SJSA1 (cell line): ENCODE measurements at regions not wholly inside any gene's neighbourhood (a gene's known extent, or its start where the extent isn't known, plus 50 kb on each side); places are given as distances from the start of the nearest gene placed in this dataset.
"Not testable (repeated sequence)": the region's sequence is repeated elsewhere in the genome, so short reads cannot be mapped to it uniquely, and the experiment has no call there.

ENCODE experiments used
- DNase-seq, 2 experiments: peaks; one replicate each; pipeline ENCODE4 v3.0.0-alpha.2; 2015 to 2020; ENCODE audit warnings: low spot score in 2 of 2, low read depth in 1 of 2
- H3K27ac ChIP-seq: fragments of 250-450 bp; sonication (Bioruptor Pico); 2 replicates; pipeline ENCODE4 v1.5.1; 2020; ENCODE audit warnings: mild to moderate bottlenecking, moderate library complexity
- H3K27me3 ChIP-seq: fragments of 250-450 bp; sonication (Bioruptor Pico); replicated peaks from 2 replicates; pipeline ENCODE4 v1.5.1; 2020; ENCODE audit warnings: mild to moderate bottlenecking, moderate library complexity
- H3K36me3 ChIP-seq: fragments of 250-450 bp; sonication (Bioruptor Pico); 2 replicates; pipeline ENCODE4 v1.5.1; 2020; ENCODE audit warnings: mild to moderate bottlenecking
- H3K4me1 ChIP-seq: fragments of 250-450 bp; sonication (Bioruptor Pico); replicated peaks from 2 replicates; pipeline ENCODE4 v1.6.1; 2021; ENCODE audit warnings: mild to moderate bottlenecking
- H3K4me3 ChIP-seq: fragments of 250-450 bp; sonication (Bioruptor Pico); 2 replicates; pipeline ENCODE4 v1.5.1; 2020; ENCODE audit warnings: mild to moderate bottlenecking
- H3K9me3 ChIP-seq: fragments of 250-450 bp; sonication (Bioruptor Pico); replicated peaks from 2 replicates; pipeline ENCODE4 v1.5.1; 2020; ENCODE audit warnings: mild to moderate bottlenecking

GRCh38 chr2:118380915-118381653 is 292.8 kb downstream of the INSIG2 start:
- no peaks in the 10 kb centered on the region for H3K9me3 ChIP-seq
- H3K4me1 ChIP-seq = no peaks in the 10 kb centered on the region
- DNase-seq = no peak
- no peak overlapping the region for H3K27ac ChIP-seq
- no peaks in the 10 kb centered on the region for H3K27me3 ChIP-seq
- no peak overlapping the region for H3K4me3 ChIP-seq
- no peaks in the 10 kb centered on the region for H3K36me3 ChIP-seq

- H3K4me3 ChIP-seq = no peak overlapping the region
- H3K27ac ChIP-seq = no peak overlapping the region
- H3K9me3 ChIP-seq = no peaks in the 10 kb centered on the region
Observed at GRCh38 chr2:118375907-118376485, 287.7 kb downstream of the INSIG2 start.

GRCh38 chr2:118374974-118375755 is 286.9 kb downstream of the INSIG2 start:
- Histone ChIP-seq H3K27ac (no peak overlapping the region), H3K27me3 (no peaks in the 10 kb centered on the region), H3K36me3 (no peaks in the 10 kb centered on the region), H3K4me3 (no peak overlapping the region), H3K4me1 (no peaks in the 10 kb centered on the region), H3K9me3 (no peaks in the 10 kb centered on the region)
- no peak for DNase-seq

More at GRCh38 chr2:118375907-118376485, 287.7 kb downstream of the INSIG2 start:
- Histone ChIP-seq H3K4me1 (no peaks in the 10 kb centered on the region), H3K36me3 (no peaks in the 10 kb centered on the region), H3K27me3 (no peaks in the 10 kb centered on the region)
- DNase-seq = no peak

DNA sequence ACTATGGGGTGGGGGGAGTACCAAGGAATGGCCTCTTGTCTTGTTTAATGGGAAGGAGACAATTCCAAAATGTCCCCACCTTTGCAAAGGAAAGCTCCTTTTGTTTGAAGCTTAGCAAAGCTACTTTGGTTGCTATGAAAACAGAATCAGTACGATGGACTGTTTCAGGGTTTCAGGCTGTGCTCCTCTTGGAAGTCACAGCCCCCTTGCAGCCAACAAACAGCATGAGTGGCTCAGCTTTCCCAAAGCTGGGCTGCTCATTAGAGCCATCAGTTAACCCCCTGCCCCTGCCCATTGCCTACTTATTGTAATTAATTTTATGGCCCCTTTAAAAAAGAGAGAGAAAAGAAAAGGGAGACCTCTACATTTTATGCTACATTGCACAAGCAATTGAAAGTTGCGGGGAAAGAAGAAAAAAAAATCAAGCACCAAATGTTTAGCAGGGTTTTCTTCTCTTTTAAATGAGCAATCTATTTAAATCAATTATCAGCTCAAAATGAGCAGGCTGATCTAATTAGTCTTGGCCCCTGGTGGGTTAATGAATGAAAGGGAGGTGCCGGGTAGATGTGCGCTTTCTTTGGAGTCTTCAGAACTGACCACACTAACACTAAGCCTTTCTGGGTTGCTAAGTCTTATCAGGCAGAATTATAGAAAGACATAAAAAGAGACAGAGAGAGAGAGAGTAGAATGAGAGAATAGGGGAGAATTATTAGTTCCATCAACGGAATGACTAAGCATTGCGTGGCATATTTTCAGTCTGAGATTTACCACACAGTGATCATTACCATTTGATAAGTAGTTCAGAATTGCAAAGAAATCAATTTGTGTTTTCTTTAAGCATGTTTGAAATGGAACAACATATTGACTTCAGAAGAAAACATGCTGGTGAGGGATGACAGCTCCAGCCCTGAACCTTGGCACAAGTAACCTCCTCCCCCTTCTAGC is 284.9 kb downstream of the INSIG2 start:
- Histone ChIP-seq H3K36me3 (no peaks in the 10 kb centered on the region), H3K9me3 (no peaks in the 10 kb centered on the region)
- no peak for DNase-seq

GRCh38 chr2:118371515-118371914 is 283.2 kb downstream of the INSIG2 start:
- Histone ChIP-seq H3K4me1 (no peaks in the 10 kb centered on the region), H3K27ac (no peak overlapping the region), H3K36me3 (no peaks in the 10 kb centered on the region), H3K9me3 (no peaks in the 10 kb centered on the region), H3K27me3 (no peaks in the 10 kb centered on the region), H3K4me3 (no peak overlapping the region)
- DNase-seq = peak in 1 of 2 experiments; percentile 22

More for the DNA sequence above, 284.9 kb downstream of the INSIG2 start:
- Histone ChIP-seq H3K27ac (no peak overlapping the region), H3K4me1 (no peaks in the 10 kb centered on the region), H3K4me3 (no peak overlapping the region), H3K27me3 (no peaks in the 10 kb centered on the region)

- not testable (repeated sequence) for H3K4me1 ChIP-seq, H3K36me3 ChIP-seq, H3K4me3 ChIP-seq, H3K27me3 ChIP-seq, H3K27ac ChIP-seq, DNase-seq, H3K9me3 ChIP-seq
Observed at GRCh38 chr2:118369521-118369920, 281.2 kb downstream of the INSIG2 start.

- H3K4me3 ChIP-seq = no peak overlapping the region
- H3K27me3 ChIP-seq = no peaks in the 10 kb centered on the region
- H3K4me1 ChIP-seq = no peaks in the 10 kb centered on the region
- no peak overlapping the region for H3K27ac ChIP-seq
- H3K9me3 ChIP-seq = no peaks in the 10 kb centered on the region
- no peaks in the 10 kb centered on the region for H3K36me3 ChIP-seq
- no peak for DNase-seq
Observed at GRCh38 chr2:118363604-118364003, 275.3 kb downstream of the INSIG2 start.

GRCh38 chr2:118356051-118356450 is 267.8 kb downstream of the INSIG2 start:
- no peaks in the 10 kb centered on the region for H3K27me3 ChIP-seq
- H3K27ac ChIP-seq = no peak overlapping the region
- no peak for DNase-seq
- no peaks in the 10 kb centered on the region for H3K9me3 ChIP-seq
- no peak overlapping the region for H3K4me3 ChIP-seq
- H3K36me3 ChIP-seq = no peaks in the 10 kb centered on the region
- H3K4me1 ChIP-seq = no peaks in the 10 kb centered on the region

GRCh38 chr2:118351796-118352195 is 263.5 kb downstream of the INSIG2 start:
- no peaks in the 10 kb centered on the region for H3K4me1 ChIP-seq
- no peak overlapping the region for H3K27ac ChIP-seq
- DNase-seq = no peak
- H3K4me3 ChIP-seq = no peak overlapping the region
- no peaks in the 10 kb centered on the region for H3K36me3 ChIP-seq
- no peaks in the 10 kb centered on the region for H3K27me3 ChIP-seq
- no peaks in the 10 kb centered on the region for H3K9me3 ChIP-seq

DNA sequence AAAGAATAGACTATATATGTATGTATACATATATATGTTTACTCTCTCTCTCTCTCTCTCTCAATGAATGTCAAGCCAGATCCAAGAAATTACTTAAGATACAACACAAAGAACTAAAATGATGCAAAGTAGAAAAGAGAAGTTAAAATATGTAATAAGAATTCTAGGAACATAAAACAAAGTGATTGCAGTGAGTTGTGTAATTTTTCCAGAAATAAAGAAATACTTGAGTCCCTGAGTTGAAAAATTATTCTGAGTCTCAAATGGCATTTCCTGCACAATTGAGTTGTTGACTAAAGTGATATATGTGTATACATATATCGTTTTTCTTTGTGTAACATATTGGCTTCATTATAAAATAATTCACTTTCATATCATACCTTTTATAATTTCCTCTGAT is 262.4 kb downstream of the INSIG2 start:
- DNase-seq = no peak
- H3K27ac ChIP-seq = no peak overlapping the region
- H3K4me1 ChIP-seq = no peaks in the 10 kb centered on the region
- H3K36me3 ChIP-seq = no peaks in the 10 kb centered on the region
- H3K4me3 ChIP-seq = no peak overlapping the region
- no peaks in the 10 kb centered on the region for H3K9me3 ChIP-seq
- H3K27me3 ChIP-seq = no peaks in the 10 kb centered on the region

- no peak for DNase-seq
- no peaks in the 10 kb centered on the region for H3K36me3 ChIP-seq
- no peaks in the 10 kb centered on the region for H3K4me1 ChIP-seq
- H3K9me3 ChIP-seq = no peaks in the 10 kb centered on the region
- H3K4me3 ChIP-seq = no peak overlapping the region
- no peaks in the 10 kb centered on the region for H3K27me3 ChIP-seq
- H3K27ac ChIP-seq = no peak overlapping the region
Observed at GRCh38 chr2:118349365-118349764, 261.1 kb downstream of the INSIG2 start.

DNA sequence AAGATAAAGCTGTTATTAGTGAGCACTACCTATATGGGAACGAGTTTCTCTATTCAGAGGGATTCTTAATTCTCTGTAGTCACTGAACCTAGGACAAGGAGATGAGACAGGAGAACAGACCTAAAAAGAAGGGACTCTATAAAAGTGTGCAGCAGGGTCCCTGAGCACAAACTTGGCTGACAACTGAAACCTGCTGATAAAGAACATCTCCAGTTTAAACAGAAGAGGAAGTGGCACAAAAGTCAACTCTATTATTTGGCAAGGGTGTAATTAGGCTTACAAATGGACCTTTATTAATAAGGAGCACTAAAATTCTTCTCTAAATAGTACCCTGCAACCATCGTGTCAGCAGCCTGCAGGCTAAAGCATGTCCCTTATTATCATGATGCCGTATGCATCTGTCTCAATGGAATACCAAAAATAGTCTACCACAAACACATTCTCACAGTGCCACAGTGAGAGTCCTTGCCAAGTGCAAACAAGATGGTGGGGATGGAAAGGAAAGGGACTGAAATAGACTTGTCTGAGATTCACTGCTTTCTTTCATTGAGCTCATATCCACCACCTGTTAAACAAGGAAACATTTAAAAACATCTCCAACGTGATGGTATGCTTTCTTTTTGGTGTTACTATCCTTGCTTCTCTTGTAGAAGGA is 260.2 kb downstream of the INSIG2 start:
- Histone ChIP-seq H3K4me3 (no peak overlapping the region), H3K36me3 (no peaks in the 10 kb centered on the region), H3K27me3 (no peaks in the 10 kb centered on the region), H3K4me1 (no peaks in the 10 kb centered on the region), H3K9me3 (no peaks in the 10 kb centered on the region), H3K27ac (no peak overlapping the region)
- no peak for DNase-seq

DNA sequence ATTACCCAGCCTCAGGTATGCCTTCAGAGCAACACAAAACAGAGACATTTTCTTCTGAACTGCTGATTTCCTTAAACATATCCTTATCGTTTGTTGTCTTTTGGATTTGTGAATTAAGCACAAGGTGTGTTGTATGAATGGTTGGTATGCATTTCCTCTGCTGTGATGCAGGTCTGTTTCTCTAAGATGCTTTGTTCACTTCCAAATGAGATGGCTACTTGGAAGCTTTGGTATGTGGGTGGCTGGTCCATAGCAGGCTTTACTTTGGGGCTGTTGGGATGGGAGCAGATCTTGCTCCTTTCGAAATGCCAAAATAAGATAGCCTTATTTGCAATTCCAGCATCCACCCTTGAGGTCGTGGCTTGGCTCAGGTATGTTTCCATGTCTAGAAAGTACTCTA is 257.2 kb downstream of the INSIG2 start:
- H3K27ac ChIP-seq = no peak overlapping the region
- no peaks in the 10 kb centered on the region for H3K36me3 ChIP-seq
- H3K4me1 ChIP-seq = no peaks in the 10 kb centered on the region
- H3K27me3 ChIP-seq = no peaks in the 10 kb centered on the region
- no peak for DNase-seq
- H3K9me3 ChIP-seq = no peaks in the 10 kb centered on the region; the same call in 1 of the 2 replicates
- H3K4me3 ChIP-seq = no peak overlapping the region
